Keratinocyte (primary cell): ENCODE measurements at regions not wholly inside any gene's neighbourhood (a gene's known extent, or its start where the extent isn't known, plus 50 kb on each side); places are given as distances from the start of the nearest gene placed in this dataset.
"Not testable (repeated sequence)": the region's sequence is repeated elsewhere in the genome, so short reads cannot be mapped to it uniquely, and the experiment has no call there.

Experiments
- CTCF ChIP-seq, 3 experiments: IDR thresholded peaks in 1 of 3; conservative IDR thresholded peaks in 1 of 3; optimal IDR thresholded peaks in 1 of 3; 2 replicates in 2 of 3; 3 replicates in 1 of 3; pipeline versions ENCODE3 to v1.5.1; 2011; ENCODE audit warnings: low read length in 3 of 3, mild to moderate bottlenecking in 3 of 3, moderate library complexity in 2 of 3, control low read depth in 1 of 3, inconsistent platforms in 1 of 3; ENCODE audit not compliant: insufficient read depth in 2 of 3; ENCODE audit errors: extremely low read depth in 1 of 3
- EZH2 ChIP-seq: IDR thresholded peaks from one replicate; pipeline ENCODE4 v1.6.1; 2012; ENCODE audit warnings: inconsistent platforms, mild to moderate bottlenecking, low read length, moderate library complexity

GRCh38 chrX:988530-988929, 223.9 kb downstream of the CRLF2 start:
- TF ChIP-seq CTCF (optimal IDR thresholded peaks at IDR 0.05 in 1 of 3, IDR thresholded peaks at IDR 0.05 in 1 of 3, conservative IDR thresholded peaks at IDR 0.05 in 1 of 3; ENCODE audit: extremely low read depth in 1 of 3, insufficient read depth in 2 of 3, low read length in 3 of 3); EZH2: not testable (repeated sequence)
